NCI-H1048 (cell line): ENCODE measurements at regions not wholly inside any gene's neighbourhood (a gene's known extent, or its start where the extent isn't known, plus 50 kb on each side); places are given as distances from the start of the nearest gene placed in this dataset.
"Not testable (repeated sequence)": the region's sequence is repeated elsewhere in the genome, so short reads cannot be mapped to it uniquely, and the experiment has no call there.

Experiments used
- DNase-seq: peaks from one replicate; lab custom pipeline; 2025; lab: John Stamatoyannopoulos, UW

DNA sequence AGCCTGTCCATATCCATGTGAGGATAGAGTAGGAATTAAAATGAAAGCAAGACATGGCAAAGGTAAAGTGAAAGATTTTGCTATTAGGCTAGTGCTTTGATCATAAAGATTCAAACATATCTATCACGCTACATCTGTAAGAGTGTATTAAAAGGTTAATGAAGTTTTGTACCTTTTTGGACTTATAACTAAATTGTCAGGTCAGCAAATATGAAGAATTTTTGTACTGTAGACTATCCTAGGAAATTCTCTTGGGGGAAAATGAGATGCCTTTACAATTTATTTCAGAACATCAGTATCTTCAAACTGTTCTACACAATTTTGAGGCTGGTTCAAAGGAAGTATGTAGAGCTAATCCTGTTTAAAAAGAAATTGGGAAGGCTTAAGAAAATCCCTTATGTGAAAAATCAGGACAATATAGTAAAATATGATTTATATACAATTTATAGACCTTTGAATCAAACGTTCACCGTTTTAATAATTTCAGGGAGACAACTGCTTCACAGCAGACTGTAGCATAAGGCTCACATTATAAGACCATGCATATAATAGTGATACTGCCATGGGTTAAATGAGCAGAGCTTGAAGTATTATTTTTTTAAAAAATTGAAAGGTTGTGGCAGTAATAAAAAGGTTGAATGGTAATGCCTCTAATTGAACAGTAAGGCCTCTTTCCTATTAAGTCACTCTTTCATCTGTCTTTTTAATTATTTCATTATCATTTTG, 639.5 kb upstream of the ARRDC3 start:
- DNase-seq, result no peak

DNA sequence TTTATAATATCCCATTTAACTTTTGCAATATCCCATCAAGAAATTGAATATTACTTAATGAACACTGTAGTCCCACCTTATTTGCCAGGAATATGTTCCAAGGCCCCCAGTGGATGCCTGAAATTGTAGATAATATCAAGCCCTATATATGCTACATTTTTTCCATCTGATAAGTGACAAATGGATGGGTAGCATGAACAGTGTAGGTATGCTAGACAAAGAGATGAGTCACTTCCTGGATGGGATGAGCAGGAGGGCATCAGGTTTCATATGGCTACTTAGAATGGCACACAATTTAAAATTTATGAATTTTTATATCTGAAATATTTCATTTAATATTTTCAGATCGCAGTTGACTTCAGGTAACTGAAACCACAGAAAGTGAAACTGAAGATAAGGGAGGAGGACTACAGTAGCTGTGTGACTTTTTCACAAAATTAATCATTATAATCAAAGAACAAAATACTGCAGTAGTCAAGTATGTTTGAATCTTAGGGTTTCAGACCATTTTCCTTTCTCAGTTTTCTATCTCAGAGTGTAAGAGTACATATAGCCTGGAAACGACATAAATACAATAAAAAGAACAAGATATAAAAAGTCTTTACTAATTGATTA, 636.4 kb upstream of the ARRDC3 start:
- DNase-seq, result no peak

DNA sequence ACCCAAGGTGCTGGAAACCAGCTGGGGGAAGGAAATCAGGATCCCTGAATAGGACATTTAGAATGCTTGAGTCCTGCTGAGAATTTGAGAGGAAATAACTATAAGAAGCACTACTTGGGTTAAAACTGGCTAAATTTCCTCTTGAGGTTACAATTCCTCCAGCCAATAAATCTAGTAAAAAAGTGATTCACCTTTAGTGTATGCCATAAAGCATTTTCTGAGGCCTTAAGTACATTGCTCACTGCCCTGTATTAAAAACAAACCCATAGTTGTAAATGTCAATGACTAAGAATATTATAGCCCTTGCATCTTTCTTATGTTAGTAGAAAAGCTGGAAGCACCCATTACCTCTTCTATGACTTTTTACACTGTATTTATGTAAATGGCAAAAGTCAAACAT, 634.7 kb upstream of the ARRDC3 start:
- DNase-seq, result no peak

DNA sequence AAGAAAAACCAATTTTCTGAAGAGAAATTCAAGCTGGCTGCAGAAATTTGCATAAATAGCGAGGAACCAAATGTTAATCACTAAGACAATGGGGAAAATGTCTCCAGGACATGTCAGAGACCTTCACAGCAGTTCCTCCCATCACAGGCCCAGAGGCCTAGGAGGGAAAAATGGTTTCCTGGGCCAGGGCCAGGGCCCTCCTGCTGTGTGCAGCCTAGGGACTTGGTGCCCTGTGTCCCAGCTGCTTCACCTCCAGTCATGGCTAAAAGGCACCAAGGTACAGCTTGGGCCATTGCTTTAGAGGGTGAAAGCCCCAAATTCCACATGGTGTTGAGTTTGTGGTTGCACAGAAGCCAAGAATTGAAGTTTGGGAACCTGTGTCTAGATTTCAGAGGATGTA, 628.7 kb upstream of the ARRDC3 start:
- not testable (repeated sequence) for DNase-seq

DNA sequence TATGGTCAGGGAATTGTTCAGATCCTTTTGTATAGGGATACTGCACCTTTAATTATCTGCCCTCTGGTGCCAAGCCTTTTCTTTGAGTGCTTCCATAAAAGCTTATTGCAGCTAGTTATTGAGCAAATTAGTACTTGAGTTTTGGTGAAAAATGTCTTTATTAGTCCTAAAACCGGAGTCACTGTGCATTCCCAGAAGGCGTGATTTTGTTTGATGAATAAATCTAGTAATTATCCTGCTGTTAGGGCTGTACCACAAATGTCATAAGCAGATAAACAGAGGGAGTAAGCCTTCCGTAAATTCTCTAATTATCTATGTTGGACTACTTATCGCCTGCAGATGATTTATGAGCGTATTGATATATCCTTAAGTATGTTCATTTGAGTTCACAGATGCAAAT, 620.7 kb upstream of the ARRDC3 start:
- DNase-seq, result no peak

DNA sequence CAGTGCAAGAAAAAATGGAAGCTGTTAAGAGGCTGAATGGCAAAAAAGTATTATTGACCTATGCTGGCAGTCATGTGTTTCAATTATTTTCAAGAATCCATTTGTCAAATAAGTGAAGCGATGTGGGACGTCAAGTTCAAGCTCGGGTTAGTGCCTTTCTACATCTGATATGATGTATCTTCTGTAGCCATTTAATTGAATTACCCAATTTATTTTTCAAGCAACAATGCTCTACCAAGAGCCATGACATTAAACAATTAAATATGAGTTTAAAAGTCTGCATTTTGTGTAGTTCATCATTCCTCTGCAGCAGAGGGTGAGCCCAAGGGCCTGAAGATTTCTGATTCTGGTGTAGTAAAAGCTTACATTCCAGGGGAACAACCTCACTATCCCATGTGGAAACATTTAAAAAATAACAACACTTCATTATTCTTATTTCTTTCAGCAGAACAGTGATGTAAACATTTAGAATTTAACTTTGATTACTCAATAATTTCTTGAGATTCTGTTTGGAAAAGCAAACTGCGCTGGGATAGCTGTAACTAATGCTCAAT, 619.7 kb upstream of the ARRDC3 start:
- no peak for DNase-seq

DNA sequence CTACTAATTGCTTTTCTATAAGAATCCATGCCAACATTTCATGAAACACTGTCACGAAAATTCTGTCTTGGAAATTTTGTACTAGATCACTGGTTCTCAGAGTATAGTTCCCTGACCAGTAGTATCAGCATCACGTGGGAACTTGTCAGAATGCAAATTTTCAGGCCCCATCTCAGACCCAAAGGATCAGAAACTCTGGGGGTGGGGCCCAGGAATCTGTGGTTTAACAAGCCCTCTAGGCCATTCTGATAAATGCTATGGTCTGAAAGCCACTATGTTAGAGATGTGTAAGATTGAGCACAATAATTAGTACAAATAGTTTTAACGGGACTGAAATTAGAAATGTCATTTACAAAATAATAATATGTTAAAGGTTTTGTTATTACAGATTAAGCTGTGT, 615.7 kb upstream of the ARRDC3 start:
- no peak for DNase-seq

DNA sequence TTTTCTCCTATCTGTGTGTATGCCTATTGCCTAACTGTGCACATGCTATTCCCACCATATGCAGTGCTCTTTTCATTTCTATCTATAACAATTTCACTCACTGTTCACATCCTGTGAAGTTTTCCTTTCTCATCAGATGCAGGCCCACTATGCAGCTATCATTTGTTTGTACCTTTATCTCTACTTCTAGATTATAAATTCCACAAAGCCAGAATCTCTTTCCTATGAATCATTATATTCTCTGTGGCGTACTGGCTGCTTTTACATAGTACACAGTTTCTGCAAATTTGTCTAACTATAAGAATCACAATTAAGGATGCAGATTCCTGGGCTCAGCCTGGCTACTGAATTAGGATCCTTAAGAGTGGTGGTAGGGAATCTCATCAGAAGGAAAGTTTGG, 600.8 kb upstream of the ARRDC3 start:
- no peak for DNase-seq

DNA sequence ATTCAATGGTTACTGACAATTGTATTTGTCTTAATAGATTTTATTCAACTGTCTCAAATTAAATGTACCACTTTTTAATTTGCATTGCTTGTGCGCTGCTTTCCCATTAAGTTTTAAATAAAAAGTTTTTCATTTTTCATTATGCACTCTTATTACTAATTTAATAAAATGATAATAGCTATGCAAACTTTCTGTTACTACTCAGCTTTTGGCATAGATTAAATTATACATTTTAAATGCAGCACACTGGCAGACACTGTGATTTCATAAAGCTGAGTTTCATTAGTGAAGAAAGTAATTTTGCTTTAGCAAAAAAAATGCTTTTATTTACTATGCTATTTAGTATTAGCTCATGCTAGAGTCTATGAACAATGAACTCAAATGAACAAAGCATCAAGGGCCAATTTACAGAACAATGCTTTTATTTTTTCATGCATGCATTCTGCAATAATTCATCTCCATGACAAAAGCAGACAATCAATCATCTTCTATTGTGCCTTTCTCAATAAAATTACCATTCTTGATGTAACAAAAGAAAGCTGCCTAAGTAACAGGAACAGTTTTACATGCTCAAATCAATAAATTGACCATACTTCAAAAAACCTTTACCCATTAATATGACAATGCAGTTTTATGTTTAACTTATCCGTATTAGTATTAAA, 595.2 kb upstream of the ARRDC3 start:
- DNase-seq, result no peak

DNA sequence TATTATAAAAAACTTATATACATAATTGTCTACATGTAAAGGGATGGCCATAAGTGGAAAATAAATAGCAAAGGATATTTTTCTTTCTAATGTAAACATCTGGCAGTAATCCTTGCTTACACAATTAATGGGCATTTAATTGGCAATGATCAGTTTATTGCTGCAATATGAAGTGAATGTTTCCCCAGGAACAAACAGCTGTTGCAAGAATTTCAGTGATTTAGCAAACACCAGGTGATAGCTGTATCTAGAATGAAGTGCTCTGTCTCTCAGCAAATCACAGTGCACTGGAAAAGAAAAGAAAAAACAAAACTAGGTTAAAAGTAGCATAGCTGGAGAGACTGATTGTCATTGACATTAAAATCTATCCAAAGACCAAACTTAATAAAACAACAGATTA, 594.5 kb upstream of the ARRDC3 start:
- DNase-seq, result no peak

DNA sequence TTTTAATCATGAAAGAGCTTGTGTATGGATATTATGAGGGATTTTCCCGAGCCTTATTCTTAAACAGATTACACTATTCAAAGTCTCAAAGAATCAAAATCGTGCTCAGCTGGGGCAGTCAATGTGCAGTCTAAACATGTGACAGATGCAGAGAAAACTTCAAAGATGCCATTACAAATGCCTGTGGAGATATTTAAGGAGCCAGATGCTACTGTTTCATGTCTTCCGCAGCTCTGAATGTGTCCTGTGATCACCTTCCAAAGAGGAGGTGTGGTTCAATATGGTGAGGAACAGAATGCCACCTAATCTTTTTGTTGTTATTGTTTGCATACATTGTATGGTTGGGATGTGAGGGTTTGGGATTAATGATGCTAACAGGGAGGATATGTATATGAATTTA, 593.3 kb upstream of the ARRDC3 start:
- no peak for DNase-seq

DNA sequence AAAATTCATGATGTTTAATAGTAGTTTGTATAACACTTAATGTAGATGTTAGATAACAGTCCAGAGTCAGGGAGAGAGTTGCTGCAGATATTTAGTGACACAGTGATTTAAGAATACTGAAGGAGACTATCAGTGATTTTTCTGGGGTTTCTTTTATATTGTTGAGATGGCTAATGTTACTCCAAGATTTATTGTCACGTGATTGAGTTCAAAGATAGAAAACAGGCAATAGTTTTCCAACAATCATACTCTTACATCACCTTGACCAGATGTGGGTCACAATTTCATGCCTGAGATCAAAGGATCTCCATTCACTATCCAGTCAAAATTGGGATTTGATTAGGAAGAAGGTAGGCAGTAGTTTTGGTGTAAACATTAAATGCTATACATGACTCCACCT, 580.0 kb upstream of the ARRDC3 start:
- no peak for DNase-seq

DNA sequence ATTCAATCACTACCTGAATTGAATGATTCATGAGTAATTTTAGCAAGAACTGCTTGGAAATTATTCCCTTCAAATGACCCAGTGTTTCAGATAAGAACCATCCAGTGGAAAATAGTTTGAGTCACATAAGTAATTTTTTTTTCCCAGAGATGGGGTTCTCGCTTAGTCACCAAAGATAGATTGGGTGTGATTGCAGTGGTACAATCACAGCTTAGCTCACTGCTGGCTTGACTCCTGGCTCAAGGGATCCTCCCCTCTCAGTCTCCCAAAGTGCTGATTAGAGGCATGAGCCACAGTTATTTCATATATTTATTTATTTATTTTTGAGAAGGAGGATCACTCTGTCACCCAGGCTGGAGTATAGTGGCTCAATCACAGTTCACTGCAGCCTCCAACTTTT, 574.5 kb upstream of the ARRDC3 start:
- no peak for DNase-seq

DNA sequence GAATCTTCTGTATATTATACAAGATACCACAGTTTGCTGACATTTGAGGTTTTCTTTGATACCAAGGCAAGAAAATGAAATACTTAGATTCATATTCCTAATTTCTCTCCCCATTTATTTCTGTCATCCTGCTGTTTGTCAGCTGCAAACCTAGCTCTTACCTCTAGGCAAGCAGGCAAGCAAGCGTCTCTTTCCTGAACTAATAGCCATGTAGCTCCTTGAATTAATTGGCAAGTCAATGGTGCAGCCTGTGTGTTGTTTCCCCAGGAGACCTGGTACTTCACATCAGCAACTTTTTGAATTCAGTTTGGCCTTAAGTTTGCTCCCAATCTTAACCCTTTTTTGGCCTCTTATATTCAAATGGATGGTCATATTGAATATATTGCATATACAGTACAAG, 573.6 kb upstream of the ARRDC3 start:
- DNase-seq, result no peak

DNA sequence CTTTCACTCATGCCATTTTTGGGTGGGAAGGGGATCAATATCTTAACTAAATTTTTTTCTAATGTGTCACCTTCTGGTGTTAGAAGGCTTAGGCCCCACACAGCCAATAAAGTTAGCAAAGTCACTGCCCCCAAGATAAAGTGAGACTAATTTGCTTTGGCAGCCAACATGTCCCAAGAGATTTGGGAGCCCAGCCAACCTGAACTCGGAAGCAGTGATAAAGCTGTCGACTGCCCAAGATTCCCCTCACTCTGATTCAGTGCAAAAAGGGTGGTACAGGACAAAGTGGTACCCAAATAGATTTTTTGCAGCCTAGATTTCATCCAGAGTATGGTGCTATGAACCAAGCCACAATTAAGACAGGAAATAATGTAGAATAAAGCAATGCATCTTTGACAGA, 572.5 kb upstream of the ARRDC3 start:
- DNase-seq, result no peak

DNA sequence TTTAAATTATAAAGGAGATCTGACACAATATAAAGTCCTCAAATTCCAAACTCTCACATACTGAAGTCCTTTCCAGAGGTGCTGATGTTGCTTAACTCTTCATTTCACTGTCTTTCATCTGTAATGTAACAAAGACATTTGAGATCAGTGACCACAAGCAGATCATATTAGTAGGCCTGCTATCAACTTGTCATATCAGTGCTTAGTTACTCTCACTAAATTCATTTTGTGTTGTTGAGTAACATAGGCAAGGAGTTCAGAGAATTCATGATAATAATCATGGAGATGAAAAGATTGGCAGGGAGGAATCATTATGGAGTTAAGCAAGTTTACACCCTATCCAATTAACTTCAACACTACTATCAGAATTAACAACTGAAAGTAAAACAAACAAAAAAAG, 571.0 kb upstream of the ARRDC3 start:
- DNase-seq, result no peak

DNA sequence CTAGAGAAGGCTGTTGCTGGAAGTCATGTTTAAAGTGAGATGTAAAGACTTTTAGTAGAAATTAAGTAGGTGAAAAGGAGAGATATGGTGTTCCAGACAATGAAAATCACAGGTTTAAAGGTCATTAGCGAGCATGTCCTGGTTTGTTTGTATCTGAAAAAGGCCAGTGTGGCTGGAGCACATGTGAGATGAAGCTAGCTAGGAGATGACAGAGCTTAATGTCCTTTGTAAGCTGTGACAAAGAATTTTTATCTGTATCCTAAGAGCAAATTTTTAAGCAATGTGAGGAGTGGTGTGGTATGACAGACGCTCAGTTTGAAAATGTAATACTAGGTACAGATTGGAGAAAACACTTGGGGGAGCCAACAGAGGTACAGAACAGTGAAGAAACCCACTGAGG, 567.2 kb upstream of the ARRDC3 start:
- no peak for DNase-seq

DNA sequence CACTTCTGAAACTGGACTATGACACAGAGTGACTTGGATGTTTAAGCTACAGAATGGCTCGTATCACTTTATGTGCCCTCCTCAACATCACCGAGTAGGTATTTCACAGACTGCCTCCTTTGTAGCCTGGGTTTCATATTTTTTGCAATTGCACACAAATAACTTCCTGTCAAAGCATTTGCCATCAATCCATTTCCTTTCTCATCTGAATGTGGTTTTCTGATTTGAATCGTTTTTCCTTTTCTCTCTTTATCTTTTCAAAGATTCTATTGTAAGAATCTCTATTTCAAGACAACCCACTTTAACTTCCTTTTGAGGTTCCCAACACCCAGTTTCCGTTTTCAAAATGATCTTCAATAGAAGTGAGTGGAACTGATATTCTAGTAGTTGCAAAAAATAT, 563.8 kb upstream of the ARRDC3 start:
- no peak for DNase-seq

DNA sequence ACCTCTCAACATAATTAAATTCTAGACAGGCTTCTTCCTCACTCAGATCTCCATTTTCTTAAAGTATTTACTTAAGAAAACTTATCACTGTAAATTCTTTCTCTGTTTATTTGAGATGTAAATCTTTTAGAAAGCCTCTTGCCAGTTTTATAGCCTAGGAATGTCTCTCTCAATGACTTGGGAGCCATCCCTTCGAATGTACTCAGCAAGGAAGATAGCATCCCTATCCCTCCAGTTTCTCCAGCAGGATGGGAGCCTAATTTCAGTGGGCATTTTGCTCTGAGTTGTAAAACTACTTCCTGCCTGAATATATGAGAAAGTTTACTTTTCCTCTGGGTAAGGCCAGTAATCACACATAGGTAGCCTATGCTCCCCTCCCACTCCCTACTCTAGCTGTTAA, 558.5 kb upstream of the ARRDC3 start:
- DNase-seq, result no peak

DNA sequence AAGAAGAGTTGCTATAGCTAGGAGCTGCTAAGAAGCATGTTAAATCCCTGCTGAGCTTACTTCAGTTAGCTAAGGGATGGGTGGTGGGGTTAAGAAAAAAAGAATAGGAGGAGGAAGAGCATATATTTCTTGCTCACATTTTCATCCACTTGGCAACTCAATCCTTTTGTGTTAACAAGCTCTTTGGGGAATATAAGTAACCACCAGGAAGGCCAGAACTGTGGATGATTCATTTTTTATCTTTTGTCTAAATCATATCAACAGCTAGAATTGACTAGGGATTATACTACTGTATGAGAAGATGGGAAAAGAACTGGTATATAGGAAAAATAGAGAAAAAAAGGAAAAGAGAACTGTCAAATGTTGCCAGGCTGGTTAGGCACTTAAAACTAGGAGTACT, 555.3 kb upstream of the ARRDC3 start:
- DNase-seq, result no peak

DNA sequence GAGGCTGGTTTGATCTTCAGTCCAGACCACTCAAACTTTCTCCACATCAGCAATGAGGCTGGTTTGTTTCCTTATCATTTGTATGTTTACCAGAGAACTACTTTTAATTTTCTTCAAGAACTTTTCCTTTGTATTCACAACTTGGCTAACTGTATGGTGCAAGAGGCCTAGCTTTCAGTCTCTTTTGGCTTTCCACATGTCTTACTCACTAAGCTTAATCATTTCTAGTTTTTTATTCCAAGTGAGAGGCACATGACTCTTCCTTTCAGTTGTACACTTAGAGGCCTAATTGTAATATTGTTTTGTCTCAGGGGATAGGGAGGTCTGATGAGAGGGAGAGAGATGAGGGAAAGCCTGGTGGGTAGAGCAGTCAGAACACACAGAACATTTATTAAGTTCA, 554.0 kb upstream of the ARRDC3 start:
- DNase-seq, result no peak

DNA sequence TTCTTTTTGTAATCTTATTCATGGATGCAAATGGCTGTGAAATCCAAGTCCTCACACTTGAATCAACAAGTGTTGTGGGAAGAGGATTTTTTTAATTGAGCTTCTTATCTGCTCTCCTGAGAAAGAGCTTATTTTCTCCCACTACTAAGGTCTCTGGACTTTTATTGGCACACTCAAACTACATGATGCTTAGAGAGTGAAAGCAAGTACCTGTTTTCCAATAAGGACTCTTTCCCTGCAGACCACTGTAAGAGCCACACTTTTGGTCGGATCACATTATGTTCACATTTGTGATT, 546.4 kb upstream of the ARRDC3 start:
- no peak for DNase-seq

DNA sequence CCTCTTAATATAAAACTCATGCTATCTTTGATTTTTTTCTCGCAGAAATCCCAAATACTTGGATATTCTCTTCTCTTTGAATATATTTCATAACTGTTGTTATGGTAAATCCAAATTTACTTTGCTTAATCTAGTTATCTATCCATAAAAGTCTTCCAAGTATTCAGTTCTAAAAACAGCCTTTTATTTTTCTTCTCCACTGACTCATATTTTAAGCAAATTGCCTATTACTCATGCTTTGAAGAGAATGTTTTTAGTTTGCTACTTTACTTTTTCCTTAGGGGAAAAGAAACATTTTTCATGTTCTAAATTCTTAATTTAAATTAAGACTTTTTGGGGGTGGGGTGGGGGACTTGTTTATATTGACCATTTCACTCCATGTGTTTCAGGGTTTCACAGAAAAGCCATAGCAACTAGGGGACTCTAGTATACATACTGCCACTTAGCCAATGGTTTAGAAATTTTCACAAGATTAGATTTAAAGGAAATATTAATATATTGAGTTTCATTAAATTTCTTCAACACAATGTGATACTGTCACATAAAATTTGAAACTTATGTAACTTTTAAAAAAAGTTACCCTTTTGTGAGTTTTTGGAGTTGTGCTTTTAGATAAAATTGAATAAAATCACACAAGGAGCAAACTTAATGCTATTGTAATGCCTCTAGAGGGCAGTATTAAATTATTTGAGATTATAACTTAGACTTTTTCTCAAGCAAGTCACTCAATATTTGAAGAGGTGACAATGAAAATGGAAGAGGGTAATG, 545.8 kb upstream of the ARRDC3 start:
- peak; percentile 24 for DNase-seq
